ENCODE measurements at regions not wholly inside any gene's neighbourhood (a gene's known extent, or its start where the extent isn't known, plus 50 kb on each side); places are given as distances from the start of the nearest gene placed in this dataset.
"Not testable (repeated sequence)": the region's sequence is repeated elsewhere in the genome, so short reads cannot be mapped to it uniquely, and the experiment has no call there.

DNA sequence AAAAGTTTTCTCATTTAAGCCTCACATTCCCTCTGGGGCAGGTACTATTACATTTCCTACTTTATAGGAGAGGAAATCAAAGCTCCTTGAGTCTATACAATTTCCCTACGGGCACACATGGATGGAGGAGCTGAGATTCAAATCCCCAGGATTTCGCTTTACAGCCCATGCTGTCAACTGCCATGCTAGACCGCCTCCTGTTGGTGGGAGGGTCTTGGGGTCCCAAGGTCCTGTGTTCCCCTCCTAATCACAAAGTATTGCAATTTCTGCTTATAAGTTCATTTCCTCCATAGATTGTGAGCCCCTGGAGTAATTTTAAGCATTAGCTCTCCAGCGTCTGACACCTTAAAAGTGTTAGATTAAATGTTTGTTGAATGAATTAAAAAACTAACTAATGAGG, 95.9 kb upstream of the SMARCA2 start:
- Mint-ChIP-seq H3K9me3 (no peaks in the 10 kb centered on the region), H3K36me3 (ENCODE audit: low read depth) (no peaks in the 10 kb centered on the region), H3K4me1 (ENCODE audit: low read depth) (no peaks in the 10 kb centered on the region), H3K27ac (no peak overlapping the region), H3K4me3 (no peak overlapping the region), H3K27me3 (ENCODE audit: low read depth) (peaks cover 10% of the 10 kb centered on the region)

DNA sequence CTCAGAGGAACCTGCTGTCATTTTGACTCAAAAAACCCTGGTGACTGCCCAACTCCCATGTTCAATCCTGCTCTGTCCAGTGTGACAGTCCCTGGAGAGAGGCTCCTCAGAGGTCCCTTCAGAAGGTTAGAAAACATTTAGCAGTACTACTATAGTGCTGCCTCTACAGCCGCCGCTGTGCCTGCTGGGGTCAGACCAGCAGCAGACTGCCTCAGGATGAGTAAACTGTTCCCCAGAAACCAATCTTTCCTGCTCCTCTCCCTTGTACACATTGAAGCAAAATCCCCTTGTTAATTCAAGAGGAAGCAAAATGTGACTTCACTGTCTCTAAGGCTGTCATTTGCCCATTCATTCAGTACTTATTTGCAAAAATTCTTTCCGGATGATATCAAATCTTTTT, 94.8 kb upstream of the SMARCA2 start:
- H3K4me1 Mint-ChIP-seq (ENCODE audit: low read depth) = no peaks in the 10 kb centered on the region
- H3K27ac Mint-ChIP-seq = no peak overlapping the region
- H3K4me3 Mint-ChIP-seq = no peak overlapping the region
- no peaks in the 10 kb centered on the region for H3K36me3 Mint-ChIP-seq (ENCODE audit: low read depth)
- H3K27me3 Mint-ChIP-seq (ENCODE audit: low read depth) = peaks cover 7% of the 10 kb centered on the region
- H3K9me3 Mint-ChIP-seq = no peaks in the 10 kb centered on the region

GRCh38 chr9:1922026-1922425, 93.1 kb upstream of the SMARCA2 start:
- Mint-ChIP-seq H3K9me3 (no peaks in the 10 kb centered on the region), H3K4me1 (ENCODE audit: low read depth) (no peaks in the 10 kb centered on the region), H3K36me3 (ENCODE audit: low read depth) (no peaks in the 10 kb centered on the region)

GRCh38 chr9:1927546-1927945, 87.6 kb upstream of the SMARCA2 start:
- Mint-ChIP-seq H3K4me3 (no peak overlapping the region), H3K36me3 (ENCODE audit: low read depth) (no peaks in the 10 kb centered on the region)

More at GRCh38 chr9:1922026-1922425, 93.1 kb upstream of the SMARCA2 start:
- H3K4me3 Mint-ChIP-seq = no peak overlapping the region
- H3K27ac Mint-ChIP-seq = no peak overlapping the region
- H3K27me3 Mint-ChIP-seq (ENCODE audit: low read depth) = peaks cover 3% of the 10 kb centered on the region

GRCh38 chr9:1929134-1929533, 86.0 kb upstream of the SMARCA2 start:
- Mint-ChIP-seq H3K9me3 (no peaks in the 10 kb centered on the region), H3K27ac (no peak overlapping the region), H3K4me1 (ENCODE audit: low read depth) (no peaks in the 10 kb centered on the region), H3K27me3 (ENCODE audit: low read depth) (no peaks in the 10 kb centered on the region), H3K4me3 (no peak overlapping the region), H3K36me3 (ENCODE audit: low read depth) (no peaks in the 10 kb centered on the region)

More at GRCh38 chr9:1927546-1927945, 87.6 kb upstream of the SMARCA2 start:
- Mint-ChIP-seq H3K9me3 (no peaks in the 10 kb centered on the region), H3K27ac (no peak overlapping the region), H3K4me1 (ENCODE audit: low read depth) (no peaks in the 10 kb centered on the region), H3K27me3 (ENCODE audit: low read depth) (no peaks in the 10 kb centered on the region)

GRCh38 chr9:1929722-1930244, 85.4 kb upstream of the SMARCA2 start:
- H3K4me3 Mint-ChIP-seq = no peak overlapping the region
- no peaks in the 10 kb centered on the region for H3K36me3 Mint-ChIP-seq (ENCODE audit: low read depth)
- H3K27ac Mint-ChIP-seq = no peak overlapping the region
- peaks cover 1% of the 10 kb centered on the region for H3K27me3 Mint-ChIP-seq (ENCODE audit: low read depth)
- no peaks in the 10 kb centered on the region for H3K4me1 Mint-ChIP-seq (ENCODE audit: low read depth)
- no peaks in the 10 kb centered on the region for H3K9me3 Mint-ChIP-seq

GRCh38 chr9:1930245-1930736, 84.9 kb upstream of the SMARCA2 start:
- not testable (repeated sequence) for H3K4me1 Mint-ChIP-seq (ENCODE audit: low read depth); H3K27me3 Mint-ChIP-seq (ENCODE audit: low read depth); H3K36me3 Mint-ChIP-seq (ENCODE audit: low read depth); H3K9me3 Mint-ChIP-seq; H3K4me3 Mint-ChIP-seq; H3K27ac Mint-ChIP-seq

GRCh38 chr9:1938135-1938534, 77.0 kb upstream of the SMARCA2 start:
- Mint-ChIP-seq H3K4me1 (ENCODE audit: low read depth) (no peaks in the 10 kb centered on the region), H3K4me3 (no peak overlapping the region), H3K9me3 (no peaks in the 10 kb centered on the region), H3K27ac (no peak overlapping the region), H3K36me3 (ENCODE audit: low read depth) (no peaks in the 10 kb centered on the region), H3K27me3 (ENCODE audit: low read depth) (peaks cover 3% of the 10 kb centered on the region)

DNA sequence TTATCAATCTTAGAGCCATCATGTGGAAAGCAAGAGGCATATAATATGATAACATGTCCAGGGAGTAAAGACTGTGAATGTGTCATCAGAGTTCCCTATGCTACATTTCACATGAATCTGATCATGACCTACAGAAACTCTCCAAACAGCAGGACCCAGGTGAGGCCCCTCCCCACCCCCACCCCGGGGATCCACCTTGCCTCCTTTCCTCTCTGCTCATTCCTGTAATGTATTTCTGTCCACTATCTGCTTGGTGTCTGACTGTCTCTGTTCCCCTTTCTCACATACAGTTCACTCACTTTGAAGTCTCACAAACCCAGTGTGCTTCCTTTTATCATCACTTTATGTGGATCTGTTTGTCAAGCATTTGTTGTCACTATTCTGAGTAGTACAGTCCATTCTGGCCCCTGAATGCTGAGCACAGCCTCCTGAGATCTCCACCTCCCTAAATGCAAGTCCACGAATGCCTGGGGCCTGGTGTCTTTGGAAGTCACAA, 76.4 kb upstream of the SMARCA2 start:
- Mint-ChIP-seq H3K27ac (no peak overlapping the region), H3K9me3 (no peaks in the 10 kb centered on the region), H3K27me3 (ENCODE audit: low read depth) (peaks cover 3% of the 10 kb centered on the region), H3K36me3 (ENCODE audit: low read depth) (no peaks in the 10 kb centered on the region), H3K4me1 (ENCODE audit: low read depth) (no peaks in the 10 kb centered on the region), H3K4me3 (no peak overlapping the region)

DNA sequence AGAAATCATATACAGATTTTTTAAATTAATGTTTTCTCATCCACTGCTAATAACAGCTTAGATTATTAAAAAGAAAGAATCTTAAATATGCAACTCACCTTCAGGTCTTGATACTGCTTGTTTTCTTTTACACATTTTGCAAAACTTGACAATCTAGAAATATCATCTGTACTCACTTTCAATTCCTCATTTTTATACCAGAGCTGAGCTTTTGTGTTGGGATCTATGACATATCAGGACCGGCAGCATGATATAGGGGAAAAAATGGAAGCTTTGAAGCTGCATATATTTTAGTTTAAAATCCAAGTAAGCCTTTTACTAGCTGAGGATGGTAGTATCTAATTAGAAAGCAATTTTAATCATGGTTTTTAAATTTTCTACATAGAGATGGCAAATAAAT, 75.7 kb upstream of the SMARCA2 start:
- Mint-ChIP-seq H3K36me3 (ENCODE audit: low read depth) (no peaks in the 10 kb centered on the region), H3K27me3 (ENCODE audit: low read depth) (peaks cover 3% of the 10 kb centered on the region), H3K9me3 (no peaks in the 10 kb centered on the region), H3K4me3 (no peak overlapping the region), H3K27ac (no peak overlapping the region), H3K4me1 (ENCODE audit: low read depth) (no peaks in the 10 kb centered on the region)

- no peaks in the 10 kb centered on the region for H3K36me3 Mint-ChIP-seq (ENCODE audit: low read depth)
- H3K4me1 Mint-ChIP-seq (ENCODE audit: low read depth) = no peaks in the 10 kb centered on the region
- no peak overlapping the region for H3K4me3 Mint-ChIP-seq
- H3K27me3 Mint-ChIP-seq (ENCODE audit: low read depth) = no peaks in the 10 kb centered on the region
- no peaks in the 10 kb centered on the region for H3K9me3 Mint-ChIP-seq
- H3K27ac Mint-ChIP-seq = no peak overlapping the region
These were observed 75.2 kb upstream of the SMARCA2 start for GRCh38 chr9:1939926-1940368.

DNA sequence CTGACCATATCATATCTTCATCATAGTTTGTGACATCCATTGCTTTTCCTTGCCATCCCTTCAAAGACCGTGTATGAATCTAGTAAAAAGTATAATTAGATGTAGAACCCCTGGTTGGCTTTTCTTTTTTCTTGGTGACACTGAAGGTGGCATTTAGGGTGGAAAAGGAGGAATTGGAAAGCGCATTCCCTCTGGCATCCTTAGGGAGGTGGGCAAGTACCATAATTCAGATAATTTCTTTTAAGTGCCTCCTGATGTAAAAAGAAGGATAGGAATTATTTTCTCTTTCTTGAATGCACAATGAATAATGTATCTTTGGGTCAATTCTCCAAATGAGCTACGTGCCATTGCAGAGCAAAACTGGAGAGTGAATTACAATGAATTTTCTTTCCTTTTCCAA, 73.2 kb upstream of the SMARCA2 start:
- Mint-ChIP-seq H3K27me3 (ENCODE audit: low read depth) (no peaks in the 10 kb centered on the region), H3K4me3 (no peak overlapping the region), H3K27ac (no peak overlapping the region), H3K9me3 (no peaks in the 10 kb centered on the region), H3K4me1 (ENCODE audit: low read depth) (no peaks in the 10 kb centered on the region), H3K36me3 (ENCODE audit: low read depth) (no peaks in the 10 kb centered on the region)

- Mint-ChIP-seq H3K27me3 (ENCODE audit: low read depth) (peaks cover 8% of the 10 kb centered on the region), H3K27ac (no peak overlapping the region), H3K9me3 (no peaks in the 10 kb centered on the region), H3K4me3 (no peak overlapping the region), H3K4me1 (ENCODE audit: low read depth) (no peaks in the 10 kb centered on the region), H3K36me3 (ENCODE audit: low read depth) (no peaks in the 10 kb centered on the region)
These were observed 68.4 kb upstream of the SMARCA2 start for GRCh38 chr9:1946526-1947283.

DNA sequence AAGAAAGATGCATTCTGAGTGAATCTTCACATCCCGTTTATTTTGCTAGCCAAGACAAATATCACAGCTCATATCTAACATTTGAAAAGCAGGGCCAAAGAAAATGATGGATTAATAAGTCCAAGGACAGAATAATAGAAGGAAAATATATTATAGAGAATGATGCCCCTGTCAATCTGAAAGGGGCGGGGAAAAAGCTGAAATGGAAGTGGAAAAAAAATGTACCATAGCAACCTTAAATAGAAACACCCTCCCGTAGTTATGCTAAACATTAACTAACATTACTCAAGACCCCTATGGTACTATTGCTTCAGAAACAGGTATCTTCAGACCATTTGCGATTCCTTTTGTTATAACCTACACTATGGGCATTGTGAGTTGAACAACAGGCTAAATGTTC, 67.7 kb upstream of the SMARCA2 start:
- no peaks in the 10 kb centered on the region for H3K4me1 Mint-ChIP-seq (ENCODE audit: low read depth)
- H3K9me3 Mint-ChIP-seq = no peaks in the 10 kb centered on the region
- H3K36me3 Mint-ChIP-seq (ENCODE audit: low read depth) = no peaks in the 10 kb centered on the region
- H3K27me3 Mint-ChIP-seq (ENCODE audit: low read depth) = peaks cover 8% of the 10 kb centered on the region
- H3K27ac Mint-ChIP-seq = no peak overlapping the region
- H3K4me3 Mint-ChIP-seq = no peak overlapping the region

DNA sequence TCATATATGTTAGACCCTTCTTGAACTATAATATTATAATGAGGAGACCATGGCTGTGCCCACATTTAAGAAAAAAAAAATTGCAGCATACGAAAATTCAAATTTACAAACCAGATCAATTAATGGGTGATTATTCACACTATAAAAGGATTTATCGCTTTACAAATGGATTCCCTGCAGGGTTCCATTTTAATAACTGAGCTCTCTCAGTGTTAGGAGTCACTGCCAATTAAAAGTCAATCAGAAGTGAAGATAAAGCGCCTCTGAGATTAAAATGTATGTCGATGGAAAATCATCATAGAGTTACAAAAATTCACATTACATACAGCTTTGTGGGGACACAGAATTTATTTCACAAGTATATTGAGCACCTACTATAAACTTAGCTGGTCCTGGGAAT, 66.6 kb upstream of the SMARCA2 start:
- Mint-ChIP-seq H3K27me3 (ENCODE audit: low read depth) (peaks cover 10% of the 10 kb centered on the region), H3K27ac (no peak overlapping the region), H3K4me3 (no peak overlapping the region), H3K4me1 (ENCODE audit: low read depth) (no peaks in the 10 kb centered on the region), H3K9me3 (no peaks in the 10 kb centered on the region), H3K36me3 (ENCODE audit: low read depth) (no peaks in the 10 kb centered on the region)

All from T-helper 1 cell treated with Interleukin-12 subunit alpha and Interleukin-12 subunit beta and Interleukin-4 antibody, amounts not matched to agents 30 μg/mL and 1 μg/mL, for 36 hours (primary cell).